ENCODE measurements at regions not wholly inside any gene's neighbourhood (a gene's known extent, or its start where the extent isn't known, plus 50 kb on each side); places are given as distances from the start of the nearest gene placed in this dataset.

GRCh38 chr13:85541476-85541875 lies 257.7 kb downstream of the SLITRK6 start:
- Histone ChIP-seq H2AFZ (ENCODE audit: low read depth, low read length) (0 out of 2 replicates have a peak overlapping the region, but pooled peaks have one; percentile 45), H4K20me1 (ENCODE audit: insufficient read depth, low read length) (no peaks in the 10 kb centered on the region), H3K4me1 (ENCODE audit: insufficient read depth, low read length) (peaks cover 40% of the 10 kb centered on the region), H3K79me2 (ENCODE audit: insufficient read depth, low read length) (no peaks in the 10 kb centered on the region), H3K27me3 (ENCODE audit: insufficient read depth, low read length, poor library complexity) (no peaks in the 10 kb centered on the region), H3K9me3 (ENCODE audit: insufficient read depth, low read length, severe bottlenecking) (peaks cover 2% of the 10 kb centered on the region), H3K9ac (ENCODE audit: low read depth, low read length) (peak overlapping the region; percentile 35; the same call in 1 of the 2 replicates), H3K4me2 (ENCODE audit: insufficient read depth, low read length) (peak overlapping the region; percentile 28; the same call in 1 of the 2 replicates), H3K27ac (ENCODE audit: low read length) (peak overlapping the region; percentile 93), H3K36me3 (ENCODE audit: insufficient read depth, low read length) (no peaks in the 10 kb centered on the region), H3K4me3 (ENCODE audit: low read depth in 1 of 2, low read length in 2 of 2) (no peak overlapping the region)
- peak; percentile 75 for DNase-seq
- TF ChIP-seq, protein P1, sequence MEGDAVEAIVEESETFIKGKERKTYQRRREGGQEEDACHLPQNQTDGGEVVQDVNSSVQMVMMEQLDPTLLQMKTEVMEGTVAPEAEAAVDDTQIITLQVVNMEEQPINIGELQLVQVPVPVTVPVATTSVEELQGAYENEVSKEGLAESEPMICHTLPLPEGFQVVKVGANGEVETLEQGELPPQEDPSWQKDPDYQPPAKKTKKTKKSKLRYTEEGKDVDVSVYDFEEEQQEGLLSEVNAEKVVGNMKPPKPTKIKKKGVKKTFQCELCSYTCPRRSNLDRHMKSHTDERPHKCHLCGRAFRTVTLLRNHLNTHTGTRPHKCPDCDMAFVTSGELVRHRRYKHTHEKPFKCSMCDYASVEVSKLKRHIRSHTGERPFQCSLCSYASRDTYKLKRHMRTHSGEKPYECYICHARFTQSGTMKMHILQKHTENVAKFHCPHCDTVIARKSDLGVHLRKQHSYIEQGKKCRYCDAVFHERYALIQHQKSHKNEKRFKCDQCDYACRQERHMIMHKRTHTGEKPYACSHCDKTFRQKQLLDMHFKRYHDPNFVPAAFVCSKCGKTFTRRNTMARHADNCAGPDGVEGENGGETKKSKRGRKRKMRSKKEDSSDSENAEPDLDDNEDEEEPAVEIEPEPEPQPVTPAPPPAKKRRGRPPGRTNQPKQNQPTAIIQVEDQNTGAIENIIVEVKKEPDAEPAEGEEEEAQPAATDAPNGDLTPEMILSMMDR (IDR thresholded peaks at IDR 0.05; ENCODE audit: borderline replicate concordance, extremely low read depth, low read length, poor library complexity, severe bottlenecking), result no peak
- no peak for TF ChIP-seq EZH2 (IDR thresholded peaks at IDR 0.05; ENCODE audit: borderline replicate concordance, low read depth, low read length, severe bottlenecking)
- peak; percentile 99 for ATAC-seq (ENCODE audit: insufficient read depth, low read depth)

DNA sequence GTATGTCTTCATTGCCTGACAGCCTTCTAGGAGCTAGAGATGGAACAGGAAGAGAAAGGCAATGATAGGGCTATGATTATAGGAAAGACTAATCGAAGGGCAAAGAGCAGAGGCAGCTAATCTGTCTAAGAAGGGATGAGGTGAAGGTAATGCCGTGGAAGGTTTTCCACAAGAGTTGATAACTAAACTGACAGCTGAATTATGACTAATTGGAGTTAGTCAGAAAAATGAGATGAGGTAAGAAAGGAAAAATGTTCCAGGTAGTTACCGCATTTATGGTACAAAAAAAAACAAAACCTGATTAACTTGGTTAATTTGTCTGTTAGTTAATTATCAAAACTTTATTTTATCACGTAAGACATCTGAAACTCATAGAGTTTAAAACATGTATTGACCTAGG lies 260.3 kb downstream of the SLITRK6 start:
- Histone ChIP-seq H3K4me1 (ENCODE audit: insufficient read depth, low read length) (peaks cover 36% of the 10 kb centered on the region), H3K36me3 (ENCODE audit: insufficient read depth, low read length) (no peaks in the 10 kb centered on the region), H3K27ac (ENCODE audit: low read length) (no peak overlapping the region), H3K9me3 (ENCODE audit: insufficient read depth, low read length, severe bottlenecking) (peaks cover 2% of the 10 kb centered on the region), H3K27me3 (ENCODE audit: insufficient read depth, low read length, poor library complexity) (no peaks in the 10 kb centered on the region), H3K9ac (ENCODE audit: low read depth, low read length) (no peak overlapping the region), H2AFZ (ENCODE audit: low read depth, low read length) (no peak overlapping the region), H3K4me3 (ENCODE audit: low read depth in 1 of 2, low read length in 2 of 2) (no peak overlapping the region), H4K20me1 (ENCODE audit: insufficient read depth, low read length) (no peaks in the 10 kb centered on the region), H3K79me2 (ENCODE audit: insufficient read depth, low read length) (no peaks in the 10 kb centered on the region), H3K4me2 (ENCODE audit: insufficient read depth, low read length) (no peak overlapping the region)
- ATAC-seq (ENCODE audit: insufficient read depth, low read depth), result no peak
- DNase-seq, result no peak
- TF ChIP-seq, protein P1 (IDR thresholded peaks at IDR 0.05; ENCODE audit: borderline replicate concordance, extremely low read depth, low read length, poor library complexity, severe bottlenecking), result no peak
- TF ChIP-seq EZH2 (IDR thresholded peaks at IDR 0.05; ENCODE audit: borderline replicate concordance, low read depth, low read length, severe bottlenecking), result no peak

DNA sequence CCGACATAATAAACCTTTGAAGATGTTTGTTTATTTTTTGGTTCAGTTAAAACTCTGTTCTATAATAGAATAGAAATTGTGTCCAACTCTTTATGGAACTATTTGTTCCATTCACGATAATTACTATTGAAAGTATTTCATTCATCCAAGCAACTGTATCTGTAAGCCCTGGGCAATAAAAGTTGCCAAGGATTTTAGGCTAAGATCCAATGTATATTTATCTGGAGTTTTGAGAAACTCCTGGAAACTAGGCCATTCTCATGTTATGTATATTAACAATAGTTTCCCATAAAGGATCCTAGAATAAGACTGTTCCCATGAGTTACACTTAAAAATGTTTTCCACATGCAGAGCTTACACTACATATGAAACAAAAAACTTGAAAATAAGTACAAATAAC lies 261.6 kb downstream of the SLITRK6 start:
- no peak overlapping the region for H3K9ac ChIP-seq (ENCODE audit: low read depth, low read length)
- H3K4me3 ChIP-seq (ENCODE audit: low read depth in 1 of 2, low read length in 2 of 2), result no peak overlapping the region
- H3K27me3 ChIP-seq (ENCODE audit: insufficient read depth, low read length, poor library complexity), result no peaks in the 10 kb centered on the region
- H3K36me3 ChIP-seq (ENCODE audit: insufficient read depth, low read length), result no peaks in the 10 kb centered on the region
- no peak overlapping the region for H2AFZ ChIP-seq (ENCODE audit: low read depth, low read length)
- TF ChIP-seq, protein P1 (IDR thresholded peaks at IDR 0.05; ENCODE audit: borderline replicate concordance, extremely low read depth, low read length, poor library complexity, severe bottlenecking), result no peak
- TF ChIP-seq EZH2 (IDR thresholded peaks at IDR 0.05; ENCODE audit: borderline replicate concordance, low read depth, low read length, severe bottlenecking), result no peak
- peaks cover 22% of the 10 kb centered on the region for H3K4me1 ChIP-seq (ENCODE audit: insufficient read depth, low read length)
- H3K4me2 ChIP-seq (ENCODE audit: insufficient read depth, low read length), result no peak overlapping the region
- no peaks in the 10 kb centered on the region for H3K79me2 ChIP-seq (ENCODE audit: insufficient read depth, low read length)
- no peak overlapping the region for H3K27ac ChIP-seq (ENCODE audit: low read length)
- H3K9me3 ChIP-seq (ENCODE audit: insufficient read depth, low read length, severe bottlenecking), result peaks cover 2% of the 10 kb centered on the region
- H4K20me1 ChIP-seq (ENCODE audit: insufficient read depth, low read length), result no peaks in the 10 kb centered on the region
- no peak for DNase-seq
- no peak for ATAC-seq (ENCODE audit: insufficient read depth, low read depth)

GRCh38 chr13:85536706-85537105 lies 262.5 kb downstream of the SLITRK6 start:
- Histone ChIP-seq H2AFZ (ENCODE audit: low read depth, low read length) (no peak overlapping the region), H3K27me3 (ENCODE audit: insufficient read depth, low read length, poor library complexity) (no peaks in the 10 kb centered on the region), H3K9me3 (ENCODE audit: insufficient read depth, low read length, severe bottlenecking) (peaks cover 2% of the 10 kb centered on the region), H3K4me2 (ENCODE audit: insufficient read depth, low read length) (no peak overlapping the region), H3K36me3 (ENCODE audit: insufficient read depth, low read length) (no peaks in the 10 kb centered on the region), H3K4me3 (ENCODE audit: low read depth in 1 of 2, low read length in 2 of 2) (no peak overlapping the region), H3K9ac (ENCODE audit: low read depth, low read length) (no peak overlapping the region), H3K4me1 (ENCODE audit: insufficient read depth, low read length) (peaks cover 13% of the 10 kb centered on the region), H3K27ac (ENCODE audit: low read length) (no peak overlapping the region), H3K79me2 (ENCODE audit: insufficient read depth, low read length) (no peaks in the 10 kb centered on the region), H4K20me1 (ENCODE audit: insufficient read depth, low read length) (no peaks in the 10 kb centered on the region)
- TF ChIP-seq, protein P1 (IDR thresholded peaks at IDR 0.05; ENCODE audit: borderline replicate concordance, extremely low read depth, low read length, poor library complexity, severe bottlenecking), result no peak
- TF ChIP-seq EZH2 (IDR thresholded peaks at IDR 0.05; ENCODE audit: borderline replicate concordance, low read depth, low read length, severe bottlenecking), result no peak
- no peak for ATAC-seq (ENCODE audit: insufficient read depth, low read depth)
- no peak for DNase-seq
